Fibroblast of villous mesenchyme (primary cell): ENCODE measurements at regions not wholly inside any gene's neighbourhood (a gene's known extent, or its start where the extent isn't known, plus 50 kb on each side); places are given as distances from the start of the nearest gene placed in this dataset.

Source experiments
- DNase-seq: peaks from one replicate; pipeline ENCODE4 v3.0.0-alpha.2; 2010; ENCODE audit warnings: low read depth
- H3K4me3 ChIP-seq: 2 replicates; pipeline ENCODE4 v1.5.1; 2011; ENCODE audit warnings: low read depth, mild to moderate bottlenecking, low read length
- CTCF ChIP-seq: IDR thresholded peaks from 2 replicates; pipeline ENCODE4 v1.5.1; 2012; ENCODE audit warnings: low read depth, mild to moderate bottlenecking, low read length; ENCODE audit not compliant: insufficient read depth

- DNase-seq: no peak
- TF ChIP-seq CTCF: no peak
- no peak overlapping the region for H3K4me3 ChIP-seq
Measured at GRCh38 chr13:105491345-105491744, 1044.1 kb downstream of the EFNB2 start.

DNA sequence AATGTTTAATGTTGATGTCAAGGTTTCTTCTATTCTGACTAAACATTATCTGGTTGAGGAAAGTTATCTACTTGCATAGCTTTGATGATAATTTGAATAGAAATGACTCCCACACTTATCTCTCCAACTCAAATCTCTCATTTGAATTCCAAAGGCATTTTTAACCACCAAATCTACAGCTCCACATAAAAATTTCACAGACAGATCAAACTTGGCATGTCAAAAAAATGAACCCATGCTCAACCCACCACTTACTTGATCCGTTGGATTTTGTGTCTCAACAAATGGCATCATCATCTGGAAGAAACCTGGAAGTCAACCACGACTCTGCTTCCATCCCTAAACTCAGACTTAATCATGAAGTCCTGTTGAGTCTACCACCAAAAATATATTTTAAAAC is 1050.4 kb downstream of the EFNB2 start:
- no peak for TF ChIP-seq CTCF
- H3K4me3 ChIP-seq: no peak overlapping the region
- DNase-seq: no peak

- DNase-seq: no peak
- no peak for TF ChIP-seq CTCF
- H3K4me3 ChIP-seq: no peak overlapping the region
Measured at GRCh38 chr13:105474983-105475610, 1060.4 kb downstream of the EFNB2 start.

- peak; percentile 36 for DNase-seq
- no peak for TF ChIP-seq CTCF
- H3K4me3 ChIP-seq: no peak overlapping the region
Measured at GRCh38 chr13:105471673-105472072, 1063.8 kb downstream of the EFNB2 start.

GRCh38 chr13:105466376-105466775 is 1069.1 kb downstream of the EFNB2 start:
- no peak overlapping the region for H3K4me3 ChIP-seq
- DNase-seq: no peak
- no peak for TF ChIP-seq CTCF

GRCh38 chr13:105465745-105466144 is 1069.7 kb downstream of the EFNB2 start, which contains the start of gene DAOA:
Gene DAOA, plus strand, starts transcription at chr13:105466045.
- no peak within 1 kb of the TSS for H3K4me3 ChIP-seq
- no peak for TF ChIP-seq CTCF
- no peak for DNase-seq

DNA sequence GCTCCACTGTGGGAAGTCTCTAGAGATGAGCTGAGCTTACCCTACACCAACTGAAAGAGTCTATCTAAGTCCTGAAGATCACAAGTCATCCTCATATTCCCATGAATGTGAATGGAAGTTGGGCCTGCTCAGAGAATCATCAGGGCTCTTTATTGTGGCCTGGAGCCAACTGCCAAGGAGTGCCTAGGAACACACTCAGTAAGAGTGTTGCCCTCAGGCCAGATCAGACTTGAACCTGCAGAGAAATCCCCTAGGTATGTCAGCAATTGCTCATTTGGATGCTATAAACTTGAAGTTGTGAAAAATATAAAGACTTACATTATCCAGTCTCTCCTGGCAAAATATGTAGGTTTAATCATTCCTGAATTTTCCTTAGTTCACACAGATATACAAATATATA is 1070.2 kb downstream of the EFNB2 start:
- no peak for DNase-seq
- no peak for TF ChIP-seq CTCF
- no peak overlapping the region for H3K4me3 ChIP-seq
